ENCODE measurements at regions not wholly inside any gene's neighbourhood (a gene's known extent, or its start where the extent isn't known, plus 50 kb on each side); places are given as distances from the start of the nearest gene placed in this dataset.

- TF ChIP-seq MYC (IDR thresholded peaks at IDR 0.05; ENCODE audit: low read depth, low read length) = no peak
- no peak for TF ChIP-seq CTCF (IDR thresholded peaks at IDR 0.05; ENCODE audit: low read depth, low read length)
Measured at GRCh38 chr15:38147246-38147645, 105.4 kb upstream of the SPRED1 start.

Measured in NB4 (cell line).